GM11168 (cell line): ENCODE measurements at regions not wholly inside any gene's neighbourhood (a gene's known extent, or its start where the extent isn't known, plus 50 kb on each side); places are given as distances from the start of the nearest gene placed in this dataset.
"Not testable (repeated sequence)": the region's sequence is repeated elsewhere in the genome, so short reads cannot be mapped to it uniquely, and the experiment has no call there.

Experiments
- in situ Hi-C: fragments of 300-500 bp; cut with MboI; formaldehyde crosslinking; loops from one replicate; pipeline ENCODE4 v1.12.0; 2022; ENCODE audit warnings: low sequenced_read_pairs; ENCODE audit not compliant: unreplicated experiment

DNA sequence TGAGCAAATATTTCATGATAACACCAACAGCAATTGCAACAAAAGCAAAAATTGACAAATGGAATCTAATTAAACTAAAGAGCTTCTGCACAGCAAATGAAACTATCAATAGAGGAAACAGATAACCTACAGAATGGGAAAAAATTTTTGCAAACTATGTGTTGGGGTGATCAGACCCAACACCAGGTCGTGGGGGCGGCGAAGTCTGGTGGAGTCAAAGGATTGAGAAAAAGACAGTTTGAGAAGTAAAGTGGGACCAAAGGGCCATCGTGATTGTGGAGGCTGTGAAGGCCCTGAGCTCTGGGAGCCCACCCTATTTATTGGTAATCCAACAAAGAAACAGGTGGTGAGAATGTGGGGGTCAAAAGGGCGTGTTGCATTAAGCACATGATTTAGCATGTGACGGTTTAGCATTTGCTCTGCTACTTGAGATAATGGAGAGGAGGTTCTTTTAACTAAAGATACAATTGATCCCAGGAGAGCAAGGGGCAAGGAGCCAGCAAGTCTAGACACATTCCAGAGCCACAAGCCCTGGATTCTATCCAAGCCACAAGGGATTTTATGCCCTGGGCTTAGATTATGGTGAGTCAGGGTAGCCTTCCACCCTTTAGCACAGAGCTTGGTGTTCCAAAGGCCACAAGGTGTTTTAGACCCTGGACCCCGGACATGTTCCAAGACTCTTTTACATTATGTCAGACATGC lies 65.5 kb upstream of the VLDLR start:
- in situ Hi-C loops = not testable (repeated sequence)

DNA sequence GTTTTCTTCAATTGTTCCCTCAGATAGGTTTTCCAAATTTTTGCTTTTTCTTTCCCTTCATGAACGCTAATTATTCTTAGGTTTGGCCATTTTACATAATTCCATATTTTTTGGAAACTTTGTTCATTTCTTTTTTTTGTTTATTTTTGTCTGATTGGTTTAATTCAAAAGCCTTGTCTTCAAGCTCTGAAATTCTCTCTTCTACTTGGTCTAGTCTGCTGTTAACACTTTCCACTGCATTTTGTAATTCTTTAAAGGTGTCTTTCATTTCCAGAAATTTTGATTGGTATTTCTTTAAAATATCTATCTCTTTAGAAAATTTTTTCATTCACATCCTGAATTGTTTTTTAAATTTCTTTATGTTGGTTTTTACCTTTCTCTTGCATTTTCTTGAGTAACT lies 63.9 kb upstream of the VLDLR start:
- in situ Hi-C loops = no loop called here

DNA sequence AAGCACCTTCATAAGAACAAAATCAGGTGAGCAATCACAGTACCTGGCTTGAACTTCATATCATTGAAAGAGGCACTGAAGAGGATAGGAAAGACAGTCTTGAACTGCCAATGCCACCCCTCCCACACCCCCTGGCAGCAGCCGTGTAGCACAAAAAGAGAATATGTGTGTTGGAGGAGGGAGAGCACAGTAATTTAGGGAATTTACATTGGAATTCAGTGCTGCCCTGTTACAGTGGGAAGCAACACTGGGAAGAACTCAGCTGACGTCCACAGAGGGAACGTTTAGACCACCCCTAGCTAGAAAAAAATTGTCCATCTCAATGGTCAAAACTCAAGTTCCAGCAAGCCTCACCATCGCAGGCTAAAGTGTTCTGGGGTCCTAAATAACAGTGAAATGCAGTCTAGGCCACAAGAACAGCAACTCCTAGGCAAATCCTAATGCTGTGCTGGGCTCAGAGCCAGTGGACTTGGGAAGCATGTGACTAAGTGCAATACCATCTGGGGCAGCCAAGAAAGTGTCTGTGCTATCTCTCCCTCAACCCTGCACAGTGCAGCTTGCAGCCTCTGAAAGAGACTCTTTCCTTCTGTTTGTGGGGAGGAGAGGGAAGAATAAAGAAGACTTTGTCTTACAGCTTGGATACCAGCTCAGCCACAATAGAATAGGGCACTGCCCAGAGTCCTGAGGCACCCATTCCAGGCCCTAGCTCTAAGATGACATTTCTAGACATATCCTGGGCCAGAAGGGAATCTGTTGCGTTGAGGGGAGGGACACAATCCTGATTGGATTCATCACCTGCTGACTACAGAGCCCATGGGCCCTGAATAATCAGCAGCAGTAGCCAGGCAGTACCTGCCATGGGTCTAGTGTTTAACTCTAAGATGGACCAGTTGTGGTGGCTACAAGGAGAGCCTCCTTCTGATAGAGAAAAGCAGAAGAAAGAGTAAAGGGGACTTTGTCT lies 62.1 kb upstream of the VLDLR start:
- in situ Hi-C loops = no loop called here

DNA sequence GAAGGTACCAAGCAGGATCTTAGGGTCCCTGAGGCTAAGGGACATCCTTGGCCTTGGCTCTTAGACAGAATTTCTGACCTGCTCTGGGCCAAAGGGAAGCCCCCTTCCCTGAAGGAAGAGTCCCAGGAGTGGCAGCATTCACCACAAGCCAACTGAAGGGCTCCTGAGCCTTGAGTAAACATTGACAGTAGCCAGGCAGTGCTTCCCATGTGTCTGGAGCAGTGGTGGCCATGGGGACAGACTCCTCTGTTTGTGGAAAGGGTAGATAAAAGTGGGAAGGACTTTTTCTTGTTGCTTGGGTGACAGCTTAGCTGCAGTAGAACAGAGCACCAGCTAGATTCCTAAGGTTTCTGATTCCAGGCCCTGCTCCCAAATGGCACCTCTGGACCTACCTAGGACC lies 61.4 kb upstream of the VLDLR start:
- in situ Hi-C loops = no loop called here

DNA sequence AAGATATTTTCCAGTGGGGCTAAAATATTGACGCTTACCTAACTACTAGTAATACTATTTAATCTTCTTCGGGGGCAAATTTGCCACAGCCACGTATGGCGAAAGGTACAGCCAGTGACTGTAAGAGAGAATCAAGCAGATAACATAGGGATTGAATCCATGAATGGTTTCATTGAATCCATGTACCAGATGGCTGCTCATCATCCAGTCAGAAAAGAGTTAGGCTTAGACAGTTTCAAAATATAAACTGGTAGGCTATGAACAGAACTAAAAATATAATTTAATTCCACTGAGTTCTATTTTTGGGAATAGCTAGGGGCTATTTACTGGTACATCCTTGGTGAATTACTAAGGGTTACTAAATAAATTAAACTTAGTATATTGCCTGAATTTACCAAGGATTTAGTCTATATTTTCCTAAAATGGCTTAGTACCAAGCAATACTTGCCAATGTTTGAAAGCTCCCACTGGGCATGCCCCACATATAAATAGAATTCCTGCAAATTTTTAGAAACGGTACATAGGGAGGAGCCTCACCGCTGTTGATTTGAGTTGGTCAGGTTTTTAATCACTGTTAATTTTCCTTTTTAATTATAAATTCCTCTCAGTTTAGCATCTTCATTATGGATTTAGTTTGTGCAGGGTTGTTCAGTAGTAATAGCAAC lies 55.8 kb upstream of the VLDLR start:
- in situ Hi-C loops = no loop called here

DNA sequence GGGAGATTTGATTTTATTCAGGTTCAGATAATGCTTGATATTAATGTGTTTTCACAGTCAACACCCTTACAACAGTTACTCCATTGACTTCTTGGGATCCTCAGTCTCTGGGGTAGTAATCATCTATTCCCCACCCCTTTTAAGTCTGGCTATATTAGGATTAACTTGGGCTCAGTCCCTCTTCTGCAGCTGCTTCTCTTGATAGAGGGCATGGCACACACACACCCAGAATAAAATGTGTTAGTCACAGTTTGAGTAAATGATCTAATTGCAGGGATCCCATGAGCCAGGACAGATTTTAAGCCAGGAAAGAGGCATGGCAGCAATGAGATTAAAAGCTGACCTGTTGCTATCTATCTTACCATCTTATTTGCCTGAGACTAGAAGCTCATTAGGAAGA lies 53.7 kb upstream of the VLDLR start:
- in situ Hi-C loops = no loop called here

DNA sequence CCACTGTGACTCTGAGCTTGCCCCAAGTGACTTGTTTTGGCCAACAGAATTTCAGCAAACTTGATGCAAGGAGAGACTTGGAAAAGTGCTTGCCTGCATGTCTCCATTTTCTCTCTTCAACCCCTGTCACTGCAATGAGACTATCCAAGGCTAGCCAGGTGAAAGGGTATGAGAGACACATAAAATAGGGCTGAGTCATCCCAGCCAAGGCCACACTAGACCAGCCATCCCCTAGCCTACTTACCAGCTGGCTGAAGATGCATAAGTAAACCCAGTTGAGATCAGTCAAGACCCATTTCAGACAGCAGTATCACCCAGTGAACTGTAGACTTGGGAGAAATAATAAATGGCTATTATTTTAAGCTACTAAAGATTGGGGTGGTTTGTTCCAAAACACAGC lies 52.9 kb upstream of the VLDLR start:
- in situ Hi-C loops = no loop called here

DNA sequence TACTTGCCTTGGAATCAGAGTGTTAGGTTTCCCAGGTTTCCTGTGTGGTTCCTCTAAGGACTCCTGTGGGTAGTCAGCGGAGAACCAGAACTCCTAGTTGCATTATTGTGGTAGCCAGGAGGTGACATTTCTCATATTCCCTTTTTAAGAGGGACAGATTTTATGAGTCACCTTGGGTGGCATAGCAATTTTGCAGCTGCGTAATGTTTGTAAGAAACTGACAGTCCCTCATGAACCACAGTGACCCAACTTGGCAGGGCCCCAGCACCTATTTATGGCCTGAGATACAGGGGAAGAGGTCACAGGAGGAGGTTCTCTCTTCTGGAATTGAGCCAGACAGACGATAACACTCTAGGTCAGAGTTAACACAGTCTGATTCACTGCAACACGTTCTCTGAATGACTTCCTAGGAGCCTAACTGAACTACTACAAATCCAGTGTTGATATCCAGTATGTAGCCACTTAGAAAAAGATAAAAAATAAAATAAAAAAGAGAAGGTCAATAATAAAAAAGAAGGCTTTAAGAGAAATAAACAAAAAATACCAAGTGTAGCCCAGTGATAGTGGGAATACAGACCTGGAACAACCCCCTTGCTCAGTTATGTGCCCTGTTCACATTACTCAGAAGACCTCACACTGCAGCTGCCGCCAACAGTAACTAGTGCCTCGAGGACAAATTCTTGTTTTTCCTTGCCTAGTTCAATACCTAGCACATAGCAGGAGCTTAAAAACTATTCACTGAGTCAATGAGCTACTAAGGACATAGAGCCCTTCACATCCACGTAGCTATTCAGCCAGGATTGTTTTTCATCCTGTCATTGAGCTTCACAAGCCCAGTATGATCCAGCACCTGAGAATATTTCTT lies 50.7 kb upstream of the VLDLR start:
- in situ Hi-C loops = no loop called here
